ENCODE measurements at regions not wholly inside any gene's neighbourhood (a gene's known extent, or its start where the extent isn't known, plus 50 kb on each side); places are given as distances from the start of the nearest gene placed in this dataset.

DNA sequence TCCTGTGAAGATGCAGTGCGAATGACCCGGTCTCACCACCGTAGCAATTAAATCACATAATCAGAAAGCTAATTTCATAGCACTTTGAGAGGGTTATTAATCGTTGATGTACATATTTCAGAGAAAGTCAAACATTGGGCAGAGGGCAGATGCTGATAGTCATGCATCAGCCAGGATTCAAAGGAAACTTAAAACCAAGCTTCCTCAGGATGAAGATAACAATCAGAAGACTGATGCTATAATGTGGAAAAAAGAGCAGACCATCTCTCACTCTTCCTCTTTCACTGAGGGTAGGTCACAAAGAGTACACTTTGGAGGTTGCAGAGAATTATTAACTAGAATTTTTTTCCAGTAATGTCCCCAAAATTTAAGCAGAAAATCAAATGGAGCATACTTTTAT is 1027.7 kb upstream of the ZEB2 start:
- DNase-seq (ENCODE audit: extremely low spot score, unreplicated experiment), result no peak
- H3K27me3 Mint-ChIP-seq (ENCODE audit: unreplicated experiment), result no peaks in the 10 kb centered on the region
- no peaks in the 10 kb centered on the region for H3K36me3 Mint-ChIP-seq (ENCODE audit: unreplicated experiment)
- TF ChIP-seq, protein P1, sequence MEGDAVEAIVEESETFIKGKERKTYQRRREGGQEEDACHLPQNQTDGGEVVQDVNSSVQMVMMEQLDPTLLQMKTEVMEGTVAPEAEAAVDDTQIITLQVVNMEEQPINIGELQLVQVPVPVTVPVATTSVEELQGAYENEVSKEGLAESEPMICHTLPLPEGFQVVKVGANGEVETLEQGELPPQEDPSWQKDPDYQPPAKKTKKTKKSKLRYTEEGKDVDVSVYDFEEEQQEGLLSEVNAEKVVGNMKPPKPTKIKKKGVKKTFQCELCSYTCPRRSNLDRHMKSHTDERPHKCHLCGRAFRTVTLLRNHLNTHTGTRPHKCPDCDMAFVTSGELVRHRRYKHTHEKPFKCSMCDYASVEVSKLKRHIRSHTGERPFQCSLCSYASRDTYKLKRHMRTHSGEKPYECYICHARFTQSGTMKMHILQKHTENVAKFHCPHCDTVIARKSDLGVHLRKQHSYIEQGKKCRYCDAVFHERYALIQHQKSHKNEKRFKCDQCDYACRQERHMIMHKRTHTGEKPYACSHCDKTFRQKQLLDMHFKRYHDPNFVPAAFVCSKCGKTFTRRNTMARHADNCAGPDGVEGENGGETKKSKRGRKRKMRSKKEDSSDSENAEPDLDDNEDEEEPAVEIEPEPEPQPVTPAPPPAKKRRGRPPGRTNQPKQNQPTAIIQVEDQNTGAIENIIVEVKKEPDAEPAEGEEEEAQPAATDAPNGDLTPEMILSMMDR (IDR thresholded peaks at IDR 0.05), result no peak
- no peak overlapping the region for H3K4me3 Mint-ChIP-seq (ENCODE audit: unreplicated experiment)
- H3K27ac Mint-ChIP-seq (ENCODE audit: unreplicated experiment), result no peak overlapping the region
- peaks cover 21% of the 10 kb centered on the region for H3K9me3 Mint-ChIP-seq (ENCODE audit: unreplicated experiment)
- peaks cover 6% of the 10 kb centered on the region for H3K4me1 Mint-ChIP-seq (ENCODE audit: unreplicated experiment)

DNA sequence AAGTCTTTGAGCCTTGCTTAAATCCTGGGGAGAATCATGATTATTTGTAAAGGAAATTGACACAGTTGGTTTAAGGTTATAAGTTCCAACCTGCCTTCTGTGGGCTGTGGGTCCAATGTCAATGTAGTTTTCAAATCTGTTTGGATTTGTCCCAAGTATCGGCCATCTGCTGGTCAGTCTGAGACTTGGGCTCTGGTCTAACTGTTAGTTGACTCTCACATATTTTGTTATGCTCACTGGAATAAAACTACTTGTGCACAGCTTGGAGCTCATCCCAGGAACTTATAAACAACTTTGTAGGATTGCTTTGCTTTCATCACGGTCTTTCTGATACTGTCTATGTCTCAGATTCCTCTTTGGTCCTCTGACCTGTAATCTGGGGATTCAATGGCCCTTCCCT is 1026.2 kb upstream of the ZEB2 start:
- H3K27me3 Mint-ChIP-seq (ENCODE audit: unreplicated experiment), result no peaks in the 10 kb centered on the region
- DNase-seq (ENCODE audit: extremely low spot score, unreplicated experiment), result no peak
- H3K4me3 Mint-ChIP-seq (ENCODE audit: unreplicated experiment), result no peak overlapping the region
- TF ChIP-seq, protein P1 (IDR thresholded peaks at IDR 0.05), result peak; percentile 13
- H3K9me3 Mint-ChIP-seq (ENCODE audit: unreplicated experiment), result peaks cover 21% of the 10 kb centered on the region
- no peak overlapping the region for H3K27ac Mint-ChIP-seq (ENCODE audit: unreplicated experiment)
- no peaks in the 10 kb centered on the region for H3K4me1 Mint-ChIP-seq (ENCODE audit: unreplicated experiment)
- no peaks in the 10 kb centered on the region for H3K36me3 Mint-ChIP-seq (ENCODE audit: unreplicated experiment)

DNA sequence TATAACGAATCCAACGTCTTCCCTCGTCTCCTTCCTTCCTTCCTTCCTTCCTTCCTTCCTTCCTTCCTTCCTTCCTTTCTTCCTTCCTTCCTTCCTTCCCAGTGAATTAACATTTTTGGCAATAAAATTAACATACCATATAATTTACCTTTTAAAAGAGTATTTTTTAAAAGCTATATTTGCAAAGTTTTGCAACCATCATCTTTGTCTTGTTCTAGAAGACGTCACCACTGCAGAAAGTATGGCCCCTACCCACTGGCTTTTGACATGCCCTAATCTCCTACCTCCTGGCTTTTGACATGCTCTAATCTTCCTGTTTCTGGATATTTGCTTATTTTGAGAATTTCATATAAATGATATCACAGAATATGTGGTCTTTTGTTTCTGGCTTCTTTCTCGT is 1023.9 kb upstream of the ZEB2 start:
- no peak for DNase-seq (ENCODE audit: extremely low spot score, unreplicated experiment)
- no peaks in the 10 kb centered on the region for H3K4me1 Mint-ChIP-seq (ENCODE audit: unreplicated experiment)

DNA sequence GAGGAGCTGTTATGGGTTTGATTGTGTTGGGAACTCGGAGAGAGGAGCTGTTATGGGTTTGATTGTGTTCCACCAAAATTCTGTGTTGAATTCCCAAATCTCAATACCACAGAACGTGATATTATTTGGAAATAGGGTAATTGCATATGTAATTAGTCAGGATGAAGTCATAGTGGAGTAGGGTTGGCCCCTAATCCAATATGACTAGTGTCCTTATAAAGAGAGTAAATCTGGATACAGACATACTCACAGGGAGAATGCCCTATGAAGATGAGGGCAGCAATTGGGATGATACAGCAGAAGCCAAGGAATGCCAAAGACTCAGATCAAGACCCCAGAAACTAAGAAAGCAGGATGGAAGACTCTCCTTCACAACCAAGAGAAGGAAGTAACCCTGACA is 1023.2 kb upstream of the ZEB2 start:
- no peak overlapping the region for H3K27ac Mint-ChIP-seq (ENCODE audit: unreplicated experiment)
- H3K4me1 Mint-ChIP-seq (ENCODE audit: unreplicated experiment), result peaks cover 2% of the 10 kb centered on the region
- no peaks in the 10 kb centered on the region for H3K36me3 Mint-ChIP-seq (ENCODE audit: unreplicated experiment)
- H3K27me3 Mint-ChIP-seq (ENCODE audit: unreplicated experiment), result no peaks in the 10 kb centered on the region
- H3K9me3 Mint-ChIP-seq (ENCODE audit: unreplicated experiment), result peaks cover 21% of the 10 kb centered on the region
- DNase-seq (ENCODE audit: extremely low spot score, unreplicated experiment), result no peak
- no peak overlapping the region for H3K4me3 Mint-ChIP-seq (ENCODE audit: unreplicated experiment)
- TF ChIP-seq, protein P1 (IDR thresholded peaks at IDR 0.05), result no peak

More for the DNA sequence above, 1023.9 kb upstream of the ZEB2 start:
- Mint-ChIP-seq H3K4me3 (ENCODE audit: unreplicated experiment) (no peak overlapping the region), H3K36me3 (ENCODE audit: unreplicated experiment) (no peaks in the 10 kb centered on the region), H3K9me3 (ENCODE audit: unreplicated experiment) (peaks cover 21% of the 10 kb centered on the region), H3K27ac (ENCODE audit: unreplicated experiment) (no peak overlapping the region), H3K27me3 (ENCODE audit: unreplicated experiment) (no peaks in the 10 kb centered on the region)
- TF ChIP-seq, protein P1 (IDR thresholded peaks at IDR 0.05), result no peak

DNA sequence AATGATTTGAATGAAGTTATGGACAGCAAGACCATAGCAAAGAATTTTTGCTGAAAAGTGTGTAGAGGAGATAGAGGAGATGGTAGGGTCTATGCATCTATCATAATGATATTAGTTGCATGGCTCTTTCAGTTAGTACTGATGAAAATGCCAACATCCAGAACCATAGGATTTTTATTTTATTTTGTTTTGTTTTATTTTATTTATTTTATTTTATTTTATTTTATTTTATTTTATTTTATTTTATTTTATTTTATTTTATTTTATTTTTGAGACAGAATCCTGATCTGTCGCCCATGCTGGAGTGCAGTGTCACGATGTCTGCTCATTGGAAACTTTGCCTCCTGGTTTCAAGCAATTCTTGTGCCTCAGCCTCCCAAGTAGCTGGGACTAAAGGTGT is 1021.1 kb upstream of the ZEB2 start:
- TF ChIP-seq, protein P1 (IDR thresholded peaks at IDR 0.05), result no peak
- no peaks in the 10 kb centered on the region for H3K36me3 Mint-ChIP-seq (ENCODE audit: unreplicated experiment)
- no peak overlapping the region for H3K27ac Mint-ChIP-seq (ENCODE audit: unreplicated experiment)
- no peak overlapping the region for H3K4me3 Mint-ChIP-seq (ENCODE audit: unreplicated experiment)
- H3K9me3 Mint-ChIP-seq (ENCODE audit: unreplicated experiment), result peaks cover 14% of the 10 kb centered on the region
- H3K4me1 Mint-ChIP-seq (ENCODE audit: unreplicated experiment), result peaks cover 15% of the 10 kb centered on the region
- H3K27me3 Mint-ChIP-seq (ENCODE audit: unreplicated experiment), result no peaks in the 10 kb centered on the region
- no peak for DNase-seq (ENCODE audit: extremely low spot score, unreplicated experiment)

Data from osteocyte (in vitro differentiated cells).